ENCODE measurements at regions not wholly inside any gene's neighbourhood (a gene's known extent, or its start where the extent isn't known, plus 50 kb on each side); places are given as distances from the start of the nearest gene placed in this dataset.

GRCh38 chr6:131413831-131414191 lies 159.2 kb upstream of the ARG1 start (continued):
- no peak for TF ChIP-seq ZNF462 (CRISPR knock-in tag; IDR thresholded peaks at IDR 0.05)
- TF ChIP-seq CTCF (conservative IDR thresholded peaks at IDR 0.05; ENCODE audit: low read depth in 2 of 2), result no peak
- no peak for TF ChIP-seq ZNF331 (CRISPR knock-in tag; IDR thresholded peaks at IDR 0.05; ENCODE audit: low read depth)
- no peak for TF ChIP-seq STAT1 (IDR thresholded peaks at IDR 0.05; ENCODE audit: unreplicated experiment)
- no peak for TF ChIP-seq ZNF114 (CRISPR knock-in tag; IDR thresholded peaks at IDR 0.05)
- TF ChIP-seq EZH2 (IDR thresholded peaks at IDR 0.05; ENCODE audit: low read depth, unreplicated experiment), result no peak
- no peak for TF ChIP-seq JUNB (IDR thresholded peaks at IDR 0.05; ENCODE audit: unreplicated experiment)
- no peak for TF ChIP-seq CREB1 (CRISPR knock-in tag; IDR thresholded peaks at IDR 0.05; ENCODE audit: low read depth)
- TF ChIP-seq EZH2phosphoT487 (IDR thresholded peaks at IDR 0.05; ENCODE audit: unreplicated experiment), result no peak
- no peak for TF ChIP-seq POLR2AphosphoS5 (IDR thresholded peaks at IDR 0.05; ENCODE audit: low read depth)
- TF ChIP-seq, protein P1, sequence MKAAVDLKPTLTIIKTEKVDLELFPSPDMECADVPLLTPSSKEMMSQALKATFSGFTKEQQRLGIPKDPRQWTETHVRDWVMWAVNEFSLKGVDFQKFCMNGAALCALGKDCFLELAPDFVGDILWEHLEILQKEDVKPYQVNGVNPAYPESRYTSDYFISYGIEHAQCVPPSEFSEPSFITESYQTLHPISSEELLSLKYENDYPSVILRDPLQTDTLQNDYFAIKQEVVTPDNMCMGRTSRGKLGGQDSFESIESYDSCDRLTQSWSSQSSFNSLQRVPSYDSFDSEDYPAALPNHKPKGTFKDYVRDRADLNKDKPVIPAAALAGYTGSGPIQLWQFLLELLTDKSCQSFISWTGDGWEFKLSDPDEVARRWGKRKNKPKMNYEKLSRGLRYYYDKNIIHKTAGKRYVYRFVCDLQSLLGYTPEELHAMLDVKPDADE (IDR thresholded peaks at IDR 0.05), result no peak

All from GM23338 (cell line).